Superior temporal gyrus (tissue), 1 donor: ENCODE measurements at regions not wholly inside any gene's neighbourhood (a gene's known extent, or its start where the extent isn't known, plus 50 kb on each side); places are given as distances from the start of the nearest gene placed in this dataset.

Source experiments
- DNase-seq: peaks from one replicate; pipeline ENCODE4 v3.0.0-alpha.2; 2016; ENCODE audit errors: extremely low spot score

DNA sequence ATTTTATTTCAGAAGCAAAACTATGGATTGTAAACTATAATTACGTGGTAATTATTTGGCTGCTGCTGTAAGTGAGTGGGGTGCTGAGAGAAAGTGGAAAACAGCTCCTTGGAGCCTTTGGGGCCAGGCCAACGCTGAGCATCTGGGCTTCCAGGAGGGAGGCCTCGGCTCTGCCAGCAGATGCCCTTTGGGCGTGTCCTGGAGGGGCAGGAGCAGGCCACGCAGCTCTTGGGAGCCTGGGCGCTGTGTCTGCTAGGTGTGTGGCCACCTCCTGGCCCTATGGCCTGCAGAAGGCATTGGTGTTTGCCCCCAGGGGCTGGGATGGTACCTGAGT lies 423.3 kb downstream of the GLRX3 start:
- no peak for DNase-seq

DNA sequence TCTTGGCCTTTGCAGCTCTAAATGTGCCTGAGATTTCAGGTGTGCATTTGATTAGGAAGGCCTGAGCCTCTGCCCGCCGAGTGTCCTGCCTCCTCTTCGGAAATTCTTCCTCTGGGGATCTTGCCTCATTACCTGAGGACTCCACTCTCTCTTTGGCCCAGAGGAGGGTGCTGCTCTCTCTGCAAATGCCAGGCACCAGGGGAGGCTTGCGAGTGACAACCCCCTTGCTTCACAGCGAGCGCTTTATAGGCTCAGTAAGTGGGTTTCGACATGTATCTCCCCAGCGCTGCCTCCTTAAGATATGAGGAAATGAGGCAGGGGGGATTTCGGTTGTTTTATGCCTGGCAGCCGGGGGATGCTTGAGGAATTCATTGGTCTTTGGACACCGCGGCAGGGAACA lies 423.9 kb downstream of the GLRX3 start:
- no peak for DNase-seq

DNA sequence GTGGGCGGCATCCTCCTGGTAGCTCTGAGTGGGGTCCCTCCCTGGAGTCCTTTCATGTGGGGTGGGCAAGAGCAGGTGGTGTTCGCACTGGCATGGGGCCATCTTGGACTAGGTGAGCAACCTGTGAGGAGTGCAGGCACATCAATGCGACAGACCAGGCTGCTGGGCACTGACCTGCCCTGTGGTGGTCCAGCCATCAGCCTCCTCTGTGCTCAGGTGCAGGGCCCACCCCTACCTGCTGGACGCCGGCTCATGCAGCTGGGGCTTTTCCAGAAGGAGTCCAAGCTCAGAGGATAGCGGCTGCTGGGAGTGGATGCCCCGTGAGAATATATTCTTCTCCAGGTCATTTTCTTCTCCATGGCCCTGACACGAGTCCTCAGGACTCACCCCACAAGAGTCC lies 424.4 kb downstream of the GLRX3 start:
- no peak for DNase-seq

DNA sequence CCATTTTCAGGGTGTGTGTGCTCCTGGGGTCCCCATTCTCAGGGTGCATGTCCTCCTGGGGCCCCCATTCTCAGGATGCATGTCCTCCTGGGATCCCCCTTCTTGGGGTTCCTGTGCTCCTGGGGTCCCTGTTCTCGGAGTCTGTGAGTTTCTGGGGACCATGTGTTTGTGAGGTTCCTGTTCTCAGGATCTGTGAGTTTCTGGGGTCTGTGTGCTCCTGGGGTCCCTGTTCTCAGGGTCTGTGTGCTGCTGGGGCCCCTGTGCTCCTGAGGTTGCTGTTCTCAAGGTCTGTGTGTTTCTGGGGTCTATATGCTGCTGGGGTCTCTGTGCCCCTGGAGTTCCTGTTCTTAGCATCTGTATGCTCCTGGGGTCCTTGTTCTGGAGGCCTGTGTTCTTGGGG lies 425.5 kb downstream of the GLRX3 start:
- DNase-seq = no peak

DNA sequence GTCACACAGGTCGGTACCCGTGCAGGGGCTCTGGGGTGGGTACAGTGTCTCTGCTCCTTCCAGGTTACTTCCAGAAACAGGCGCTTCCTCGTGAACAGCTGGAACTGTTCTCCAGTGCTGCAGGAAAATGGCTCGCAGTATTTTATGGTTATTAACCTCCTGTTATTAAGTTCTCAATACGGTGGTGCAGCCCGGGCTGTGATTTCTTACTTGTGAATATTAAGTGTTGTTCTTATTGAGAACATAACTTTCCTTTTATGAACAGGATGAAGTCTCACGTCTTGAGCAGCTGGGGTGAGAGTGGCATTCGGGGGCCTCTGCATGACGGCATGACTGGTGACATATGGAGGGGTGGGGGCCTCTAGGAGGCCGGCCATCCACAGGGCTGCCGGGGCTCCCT lies 430.8 kb downstream of the GLRX3 start:
- DNase-seq = no peak

DNA sequence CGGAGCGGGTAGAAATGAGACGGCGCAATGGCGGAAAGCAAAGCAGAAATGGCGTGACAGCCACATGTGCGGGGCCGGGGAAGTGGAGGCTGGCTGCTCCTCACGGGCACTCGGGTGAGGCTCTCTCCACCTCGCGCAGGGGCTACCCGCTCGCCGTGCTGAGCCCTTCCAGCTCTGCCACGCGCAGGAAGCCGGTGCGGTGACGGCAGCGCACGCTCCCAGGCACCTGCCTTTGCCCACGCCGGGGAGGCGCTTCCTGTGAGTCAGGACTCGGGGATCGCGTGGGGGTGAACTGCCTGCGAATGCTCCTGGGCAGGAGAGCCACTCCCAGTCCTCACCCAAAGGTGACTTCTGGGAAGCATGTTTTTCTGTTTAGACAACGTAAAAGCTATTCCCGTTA lies 431.2 kb downstream of the GLRX3 start:
- no peak for DNase-seq

DNA sequence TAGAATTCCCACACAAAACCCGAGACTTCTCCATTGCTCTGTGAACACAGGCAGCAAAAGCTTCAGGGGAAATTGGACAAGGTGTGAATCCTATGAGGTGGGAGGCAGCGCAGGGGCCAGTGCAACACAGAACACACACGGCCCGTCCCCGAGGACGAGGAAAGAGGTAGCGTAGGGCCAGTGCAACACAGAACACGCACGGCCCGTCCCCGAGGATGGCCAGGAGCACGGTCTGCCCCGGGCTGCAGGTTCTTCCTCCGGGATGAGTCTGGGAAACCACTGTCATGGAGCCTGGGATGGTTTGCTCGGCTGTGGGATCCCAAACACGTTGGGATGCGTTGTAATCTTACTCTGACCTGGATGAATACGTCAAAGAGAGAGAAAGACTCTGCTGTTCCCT lies 432.1 kb downstream of the GLRX3 start:
- no peak for DNase-seq

DNA sequence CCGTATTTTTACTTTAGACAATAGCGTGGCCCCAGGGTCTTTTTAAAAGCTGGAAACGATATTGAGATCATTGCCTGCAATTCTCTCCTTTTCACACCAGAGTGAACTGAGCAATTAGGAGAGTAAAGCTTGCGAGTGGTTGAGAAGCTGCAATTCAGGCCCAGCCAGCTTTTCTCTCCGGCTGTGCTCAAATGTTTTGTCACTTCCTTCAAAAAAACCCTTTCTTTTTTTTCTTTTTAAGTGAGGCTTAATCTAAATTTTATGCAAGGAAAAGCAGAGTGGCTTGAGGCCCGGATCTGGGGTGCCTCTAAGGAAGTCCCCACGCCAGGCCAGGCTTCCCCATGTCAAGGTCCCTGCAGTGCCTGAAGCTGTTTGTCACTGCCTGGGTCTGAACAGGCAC lies 433.9 kb downstream of the GLRX3 start:
- no peak for DNase-seq

DNA sequence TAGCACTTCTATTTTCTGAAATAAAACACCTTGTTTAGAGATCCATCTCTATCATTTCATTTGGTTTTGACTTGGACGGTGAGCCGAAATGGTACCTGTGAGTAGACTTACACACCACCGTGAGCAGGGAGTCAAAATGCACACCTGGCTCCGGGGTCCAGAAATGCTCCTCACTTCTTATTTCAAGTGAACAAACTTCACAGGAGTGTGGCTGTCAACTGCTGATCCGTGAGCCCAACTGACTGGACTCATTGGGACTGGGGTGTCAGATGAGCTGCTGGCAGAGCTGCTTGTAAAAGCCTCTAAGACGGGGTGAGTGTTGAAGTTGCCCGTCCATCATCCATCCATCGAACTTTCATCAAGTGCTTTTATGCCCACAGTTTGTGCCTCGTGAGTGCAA lies 435.5 kb downstream of the GLRX3 start:
- no peak for DNase-seq

DNA sequence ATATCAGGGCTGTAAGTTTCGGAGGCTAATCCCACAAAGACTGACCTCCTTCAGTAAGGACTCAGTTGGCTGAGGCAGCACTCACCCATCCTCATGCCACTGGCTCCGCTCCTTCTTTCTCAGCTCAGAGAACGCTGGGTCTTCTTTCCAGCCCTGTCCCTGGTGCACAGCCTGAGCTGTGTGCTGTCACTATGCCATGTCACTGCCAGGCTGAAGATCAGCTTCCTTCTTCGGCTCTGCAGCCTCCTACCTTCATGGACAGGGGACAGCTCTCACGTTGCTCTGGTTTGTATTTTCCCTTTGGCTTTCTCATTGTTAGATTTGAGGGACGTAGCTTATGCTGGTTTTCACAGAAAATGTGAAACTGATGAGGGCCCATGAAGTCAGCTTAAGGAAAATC lies 437.3 kb downstream of the GLRX3 start:
- DNase-seq = no peak

DNA sequence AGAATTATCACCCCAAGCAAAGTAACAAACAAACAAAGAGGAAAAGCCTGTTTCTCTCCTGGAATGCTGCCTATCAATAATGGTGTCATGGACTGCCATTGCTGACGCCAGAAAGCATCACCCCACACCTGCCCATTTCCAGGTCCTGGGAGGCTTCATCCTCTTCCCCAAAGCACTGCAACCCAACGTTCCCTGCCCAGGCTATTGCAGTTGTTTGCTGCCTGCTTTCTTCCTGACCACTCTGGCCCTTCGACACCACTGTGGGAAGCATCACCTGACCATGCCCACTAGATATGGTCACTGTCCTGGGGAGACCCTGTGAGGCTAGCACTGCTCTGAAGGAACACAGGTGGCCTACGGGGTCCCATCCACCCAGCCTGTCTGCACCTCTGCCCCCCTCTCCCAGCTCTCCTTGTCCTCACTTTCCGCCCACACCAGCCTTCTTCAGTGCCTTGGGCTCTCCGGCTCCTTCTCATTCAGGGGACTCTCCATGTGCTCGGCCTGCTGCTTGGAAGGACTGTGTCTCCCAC lies 439.6 kb downstream of the GLRX3 start:
- DNase-seq = no peak

DNA sequence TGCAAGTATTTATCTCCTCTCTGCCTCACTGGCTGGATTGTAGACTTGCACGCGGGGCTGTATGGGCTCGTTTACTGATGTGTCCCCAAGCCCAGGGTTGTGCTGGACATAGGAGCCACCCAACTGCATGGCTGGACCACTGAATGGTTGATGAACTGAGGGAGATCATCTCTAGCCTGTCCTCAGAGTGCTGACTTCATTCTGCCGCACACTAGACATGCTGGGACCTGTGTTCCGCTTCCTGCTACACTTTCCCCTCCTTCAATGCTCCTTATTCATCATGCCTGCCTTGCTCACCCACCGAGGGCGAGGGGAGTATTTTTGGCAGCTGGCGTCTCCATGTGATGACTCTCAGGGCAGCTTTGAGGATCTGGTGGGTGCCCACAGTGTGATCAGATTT lies 440.2 kb downstream of the GLRX3 start:
- DNase-seq = no peak

DNA sequence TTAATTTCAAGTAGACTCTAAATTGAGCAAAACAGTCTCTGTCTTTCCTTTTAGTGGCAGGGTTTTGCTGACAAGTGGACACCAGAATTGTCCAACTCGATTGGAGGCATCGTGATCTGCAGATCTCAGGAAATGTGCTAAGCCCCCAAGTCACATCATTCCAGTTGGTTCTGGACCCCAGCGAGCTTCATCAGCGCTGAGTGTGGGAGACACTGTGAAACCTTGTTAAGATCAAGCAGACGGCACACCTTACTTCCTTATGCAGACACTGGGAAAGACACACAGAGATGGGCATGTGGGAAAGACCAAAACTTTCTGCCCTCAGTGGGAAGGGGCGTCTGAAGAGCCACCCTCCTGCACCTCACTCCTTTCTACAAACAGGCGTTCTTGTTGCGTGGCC lies 440.8 kb downstream of the GLRX3 start:
- no peak for DNase-seq

DNA sequence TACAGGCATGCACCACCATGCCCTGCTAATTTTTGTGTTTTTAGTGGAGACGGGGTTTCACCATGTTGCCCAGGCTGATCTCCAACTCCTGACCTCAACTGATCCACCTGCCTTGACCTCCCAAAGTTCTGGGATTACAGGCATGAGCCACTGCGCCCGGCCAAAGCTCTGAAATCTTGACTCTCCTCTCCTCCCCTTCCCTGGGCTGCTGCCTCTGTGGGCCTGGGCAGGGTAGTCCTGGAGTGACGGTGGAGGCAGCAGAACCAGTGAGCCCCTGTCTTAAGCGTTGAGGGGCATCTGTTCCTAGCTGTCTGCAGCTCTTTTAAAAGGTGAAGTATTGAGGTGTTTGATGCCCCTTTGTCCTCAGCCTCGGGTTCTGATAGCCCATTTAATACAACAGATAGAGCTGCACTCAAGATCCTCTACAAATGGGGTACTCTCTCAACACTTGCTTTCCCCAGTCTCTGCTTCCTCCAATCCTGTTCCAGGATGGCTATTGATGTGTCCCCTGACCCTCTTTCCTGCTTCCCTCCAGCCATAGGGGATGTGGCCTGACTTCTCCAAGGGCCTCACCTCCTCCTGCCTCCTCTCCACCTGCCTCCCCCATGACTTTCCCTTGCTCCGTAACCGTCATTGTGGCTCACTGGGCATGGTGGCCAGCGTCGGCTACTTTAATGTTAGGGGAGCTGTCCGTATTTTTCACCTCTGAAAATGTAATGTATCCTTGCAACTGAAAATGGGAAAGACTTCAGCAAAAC lies 442.5 kb downstream of the GLRX3 start:
- DNase-seq = no peak

DNA sequence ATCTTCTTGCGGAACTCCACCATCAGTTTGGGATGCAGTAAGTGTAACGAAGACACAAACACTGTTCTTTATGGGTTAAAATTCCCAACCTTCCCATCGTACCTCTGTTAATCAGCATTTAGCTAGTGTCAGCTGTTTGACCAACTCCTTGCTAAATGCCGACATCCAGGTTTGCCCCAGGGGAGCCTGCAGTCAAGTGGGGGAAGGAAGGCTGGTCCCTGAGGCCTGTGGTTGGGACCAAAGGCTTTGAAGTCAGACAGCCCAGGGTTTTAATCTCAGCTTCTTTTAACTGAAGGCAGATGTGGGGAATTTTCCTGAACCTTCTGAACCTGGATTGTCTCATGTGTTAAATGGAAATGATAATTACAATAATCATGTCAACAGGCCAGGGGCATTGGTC lies 443.7 kb downstream of the GLRX3 start:
- no peak for DNase-seq

DNA sequence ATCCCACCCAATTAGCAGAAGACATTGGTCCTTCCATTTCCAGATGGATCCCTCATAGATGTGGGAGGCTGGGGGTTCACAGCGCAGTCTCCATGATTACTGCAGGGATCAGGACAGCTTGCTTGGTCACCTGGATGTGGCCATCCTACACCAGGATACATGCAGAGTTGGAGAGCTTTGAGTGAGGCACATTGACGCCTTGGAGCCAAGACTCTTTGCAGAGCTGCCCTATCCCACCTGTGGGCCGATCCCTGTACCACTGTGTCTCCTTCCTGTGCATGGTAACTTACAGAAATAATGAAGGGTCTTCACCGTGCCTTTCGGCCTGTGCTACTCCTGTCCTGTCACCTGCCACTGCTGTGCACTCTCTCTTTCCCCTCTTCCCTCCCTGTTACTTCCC lies 444.8 kb downstream of the GLRX3 start:
- DNase-seq = no peak

DNA sequence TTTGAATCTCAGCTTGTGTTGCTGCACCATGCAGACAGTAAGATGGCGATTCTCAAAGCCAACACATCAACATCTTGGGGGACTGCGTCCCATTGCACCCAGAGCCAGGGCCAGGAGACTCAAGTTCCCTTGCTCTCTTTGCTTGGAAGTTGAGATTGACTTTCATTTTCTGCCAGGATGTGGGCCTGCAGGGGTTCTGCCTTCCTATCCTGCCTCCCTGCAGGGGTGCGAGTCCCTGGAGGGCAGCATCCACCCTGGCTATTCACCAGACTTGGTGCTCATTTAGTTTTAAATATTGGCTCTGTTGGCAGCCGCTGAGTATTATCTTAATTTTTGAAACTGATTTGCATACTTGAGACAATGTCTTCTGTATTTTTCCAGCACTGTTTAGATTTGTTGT lies 451.5 kb downstream of the GLRX3 start:
- DNase-seq = no peak

DNA sequence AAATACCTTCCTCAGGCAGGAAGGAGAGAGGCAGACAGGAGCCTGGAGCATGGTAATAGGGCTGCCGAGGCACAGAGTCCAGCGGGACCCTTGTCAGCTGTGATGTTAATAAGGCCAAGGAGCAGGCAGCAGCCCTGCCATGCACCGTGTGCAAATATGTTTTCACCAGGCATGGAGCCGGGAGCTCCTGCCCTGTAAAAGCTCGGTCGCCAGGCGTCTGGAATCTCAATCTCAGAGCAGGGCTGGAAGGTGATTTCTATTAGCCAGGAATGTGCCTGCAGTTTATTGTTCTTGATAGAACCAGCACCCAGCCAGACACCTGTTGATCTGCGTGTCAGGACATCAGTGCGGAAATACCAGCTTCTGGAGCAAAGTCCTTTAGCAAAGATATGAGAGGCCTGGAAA lies 469.8 kb downstream of the GLRX3 start:
- no peak for DNase-seq

DNA sequence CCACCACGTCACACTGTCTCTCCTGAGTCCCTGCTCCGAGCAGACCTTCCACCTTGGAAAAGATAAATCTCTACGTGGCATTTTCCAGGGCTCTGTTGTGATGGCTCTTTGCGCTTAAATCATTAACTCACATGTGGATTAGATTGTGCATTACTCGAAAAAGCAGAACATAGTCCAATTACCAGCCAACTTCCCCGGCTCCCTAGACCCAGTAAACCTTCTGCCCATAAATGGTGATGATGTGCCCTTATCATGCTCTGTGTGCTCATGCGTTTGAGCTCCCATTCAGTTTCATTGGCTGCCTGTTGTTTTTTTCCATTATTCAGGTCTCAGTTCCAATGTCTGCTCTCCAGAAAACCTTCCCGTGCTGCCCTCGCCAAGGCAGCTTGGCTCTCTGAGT lies 471.2 kb downstream of the GLRX3 start:
- no peak for DNase-seq

DNA sequence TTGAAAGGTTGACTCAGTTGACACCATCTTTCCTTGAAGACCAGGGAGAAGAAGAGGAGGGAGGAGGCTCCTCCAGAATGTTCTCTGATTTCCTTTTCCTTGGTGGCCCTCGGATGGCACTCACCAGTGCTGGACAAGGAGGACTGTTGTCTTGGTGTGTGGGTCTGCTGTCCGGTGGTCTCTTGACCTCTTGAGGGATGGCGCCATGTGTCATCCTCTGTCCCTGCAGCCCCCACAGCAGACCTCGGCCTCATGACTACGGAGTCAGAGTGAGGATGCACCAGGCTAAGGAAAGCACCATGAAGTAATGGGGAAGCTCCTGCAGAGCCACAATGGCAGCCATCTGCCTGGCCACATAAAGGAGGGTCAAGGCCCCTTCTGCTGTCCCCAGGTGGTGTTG lies 475.0 kb downstream of the GLRX3 start:
- no peak for DNase-seq

DNA sequence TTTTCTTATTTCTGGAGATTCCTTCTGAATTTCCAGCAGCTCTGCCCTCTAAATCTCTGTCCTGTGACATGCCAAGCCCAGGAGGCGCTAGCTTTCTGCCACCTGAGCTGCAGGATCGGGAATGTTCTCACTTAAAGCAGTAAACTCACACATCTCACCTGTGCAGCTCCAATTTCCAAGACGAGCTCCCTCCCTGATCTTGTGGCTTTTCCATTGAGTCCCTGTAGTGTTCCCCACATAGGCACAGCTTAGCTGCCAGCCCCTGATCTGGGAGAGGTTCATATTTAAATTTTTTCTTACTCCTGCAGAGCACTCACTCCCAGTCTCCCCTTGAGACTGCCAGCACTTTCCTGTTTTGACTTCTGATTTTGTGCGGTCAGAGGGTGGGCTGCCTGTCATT lies 479.3 kb downstream of the GLRX3 start:
- no peak for DNase-seq

DNA sequence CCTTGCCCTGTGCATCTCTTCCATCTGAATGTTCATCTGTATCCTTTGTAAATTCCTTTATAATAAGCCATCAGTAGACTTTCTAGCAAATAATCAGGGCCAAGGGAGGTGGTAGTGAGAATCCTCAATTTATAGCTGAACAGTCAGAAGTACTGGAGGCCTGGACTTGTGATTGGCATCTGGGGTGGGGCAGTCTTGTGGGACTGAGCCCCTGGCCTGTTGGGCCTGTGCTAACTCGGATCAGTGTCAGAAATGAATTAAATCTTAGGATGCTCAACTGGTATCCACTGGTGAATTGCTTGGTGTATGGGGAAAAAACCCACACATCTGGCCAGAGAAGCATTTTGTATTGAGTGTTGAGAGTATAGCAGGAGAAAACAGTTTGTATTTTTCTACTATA lies 481.8 kb downstream of the GLRX3 start:
- no peak for DNase-seq

DNA sequence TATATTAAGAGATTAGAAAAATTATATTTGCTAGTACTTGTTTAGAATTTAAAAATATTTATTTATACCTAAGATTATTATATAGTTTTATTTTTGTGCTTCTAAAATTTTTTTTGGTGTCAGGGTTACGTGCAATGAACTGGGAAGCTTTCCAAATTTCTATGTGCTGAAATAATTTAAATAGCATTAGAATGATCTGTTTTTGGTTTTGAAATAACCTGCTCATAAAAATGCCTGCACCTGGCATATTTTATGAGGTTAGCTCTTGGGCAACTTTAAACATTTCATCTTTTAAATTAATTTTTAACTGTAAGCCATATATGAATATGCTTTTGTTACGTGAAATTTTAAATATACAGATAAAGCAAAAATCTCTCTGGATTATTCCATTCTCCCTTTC lies 482.5 kb downstream of the GLRX3 start:
- DNase-seq = no peak

DNA sequence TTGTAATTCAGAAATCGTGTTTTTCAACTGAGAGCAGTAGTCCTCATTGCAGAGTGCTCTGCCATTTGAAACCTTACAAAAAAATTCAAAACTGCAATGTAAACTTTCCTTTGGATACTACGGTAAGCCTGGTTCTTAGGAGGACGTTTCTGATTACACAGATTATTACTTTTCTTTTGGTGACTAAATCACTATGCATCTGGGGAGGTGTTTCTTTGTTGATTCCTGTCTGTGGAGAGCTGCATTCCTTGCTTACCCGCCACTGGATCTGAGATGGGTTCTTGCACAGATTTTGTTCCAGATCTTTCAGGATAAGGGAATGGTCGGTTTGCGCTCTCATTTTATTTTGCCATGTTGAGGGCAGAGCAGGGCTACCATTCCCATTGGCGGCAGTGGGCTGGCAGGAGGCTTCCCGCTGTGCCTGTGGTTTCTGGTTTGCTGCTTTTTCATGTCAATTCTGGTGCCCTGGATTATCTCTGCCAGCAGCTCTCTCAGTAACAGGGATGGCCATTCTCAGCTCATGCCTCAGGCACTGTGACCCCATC lies 485.1 kb downstream of the GLRX3 start:
- no peak for DNase-seq
